HG03025 (cell line): ENCODE measurements at regions not wholly inside any gene's neighbourhood (a gene's known extent, or its start where the extent isn't known, plus 50 kb on each side); places are given as distances from the start of the nearest gene placed in this dataset.

Experiments used
- ATAC-seq: cut with Tn5 transposase; IDR thresholded peaks from one replicate; pipeline ENCODE4 v1.9.1; 2021; ENCODE audit warnings: mild to moderate bottlenecking, moderate library complexity; ENCODE audit not compliant: unreplicated experiment, low FRiP score

GRCh38 chr20:10984294-10984693, 310.5 kb upstream of the JAG1 start:
- no peak for ATAC-seq

- ATAC-seq = no peak
Observed at GRCh38 chr20:10984913-10985312, 311.1 kb upstream of the JAG1 start.

- no peak for ATAC-seq
Observed at GRCh38 chr20:10985536-10985935, 311.7 kb upstream of the JAG1 start.

GRCh38 chr20:10986586-10986985, 312.8 kb upstream of the JAG1 start:
- ATAC-seq = no peak

GRCh38 chr20:10987651-10988383, 314.0 kb upstream of the JAG1 start:
- ATAC-seq = no peak

- no peak for ATAC-seq
Observed at GRCh38 chr20:10990625-10991382, 317.0 kb upstream of the JAG1 start.

GRCh38 chr20:10992731-10993130, 318.9 kb upstream of the JAG1 start:
- no peak for ATAC-seq

GRCh38 chr20:10994991-10995700, 321.3 kb upstream of the JAG1 start:
- ATAC-seq = no peak

- ATAC-seq = no peak
Observed at GRCh38 chr20:10998476-10998875, 324.7 kb upstream of the JAG1 start.

- ATAC-seq = no peak
Observed at GRCh38 chr20:11000416-11000815, 326.6 kb upstream of the JAG1 start.

- no peak for ATAC-seq
Observed at GRCh38 chr20:11001302-11001701, 327.5 kb upstream of the JAG1 start.

GRCh38 chr20:11001764-11002540, 328.2 kb upstream of the JAG1 start:
- ATAC-seq = no peak

GRCh38 chr20:11003341-11003740, 329.5 kb upstream of the JAG1 start:
- no peak for ATAC-seq

- no peak for ATAC-seq
Observed at GRCh38 chr20:11008444-11009033, 334.7 kb upstream of the JAG1 start.

GRCh38 chr20:11011653-11012052, 337.9 kb upstream of the JAG1 start:
- no peak for ATAC-seq

GRCh38 chr20:11012975-11013374, 339.2 kb upstream of the JAG1 start:
- ATAC-seq = no peak

- no peak for ATAC-seq
Observed at GRCh38 chr20:11013801-11014200, 340.0 kb upstream of the JAG1 start.

- ATAC-seq = no peak
Observed at GRCh38 chr20:11015440-11015839, 341.6 kb upstream of the JAG1 start.

GRCh38 chr20:11017446-11017845, 343.6 kb upstream of the JAG1 start:
- ATAC-seq = no peak

GRCh38 chr20:11018668-11019170, 344.9 kb upstream of the JAG1 start:
- no peak for ATAC-seq
